ENCODE measurements at regions not wholly inside any gene's neighbourhood (a gene's known extent, or its start where the extent isn't known, plus 50 kb on each side); places are given as distances from the start of the nearest gene placed in this dataset.

- Histone ChIP-seq H3K27ac (replicated peaks; ENCODE audit: low read length) (no peak overlapping the region), H3K36me3 (replicated peaks in 1 of 2; ENCODE audit: control insufficient read depth in 2 of 2, insufficient read depth in 2 of 2, low read length in 2 of 2) (no peaks in the 10 kb centered on the region), H2AK5ac (ENCODE audit: low read depth, low read length) (no peak overlapping the region), H2BK12ac (ENCODE audit: low read length) (no peak overlapping the region), H3K4me2 (ENCODE audit: insufficient read depth, low read length, poor library complexity, severe bottlenecking) (no peak overlapping the region), H3K23ac (ENCODE audit: low read depth, low read length, poor library complexity) (no peak overlapping the region), H3K27me3 (ENCODE audit: control insufficient read depth in 3 of 3, insufficient read depth in 3 of 3, low read depth in 1 of 3, low read length in 3 of 3) (no peaks in the 10 kb centered on the region), H3K9me3 (replicated peaks in 1 of 2; ENCODE audit: control insufficient read depth in 2 of 2, insufficient read depth in 1 of 2, low read depth in 1 of 2, low read length in 2 of 2) (peaks cover 0 to 5% of the 10 kb centered on the region in 2 donors), H3K14ac (ENCODE audit: low read length) (no peak overlapping the region), H3K4me3 (ENCODE audit: low read length in 2 of 2) (no peak overlapping the region), H2BK5ac (ENCODE audit: low read length) (no peak overlapping the region), H3K79me1 (ENCODE audit: low read depth, low read length) (no peaks in the 10 kb centered on the region), H3K4me1 (ENCODE audit: control insufficient read depth in 2 of 2, insufficient read depth in 1 of 2, low read depth in 1 of 2, low read length in 2 of 2) (peaks cover 5 to 8% of the 10 kb centered on the region in 2 donors), H2BK120ac (ENCODE audit: low read depth, low read length) (no peak overlapping the region), H4K8ac (ENCODE audit: low read depth, low read length) (no peak overlapping the region), H3K4ac (ENCODE audit: low read length) (no peak overlapping the region), H2BK15ac (ENCODE audit: low read length) (no peak overlapping the region), H3K18ac (ENCODE audit: low read length) (no peak overlapping the region), H2AFZ (ENCODE audit: low read length) (no peak overlapping the region), H4K91ac (ENCODE audit: low read depth, low read length, poor library complexity) (no peak overlapping the region), H3K9ac (ENCODE audit: low read depth, low read length, poor library complexity) (no peak overlapping the region)
- no peak for DNase-seq (ENCODE audit: low spot score)
- no CpG with 5 or more reads among the region's 1 CpG for WGBS, 2 donors (ENCODE audit: extremely low coverage in 2 of 2, insufficient read length in 2 of 2, insufficient replicate concordance in 1 of 2)
These were observed 61.2 kb upstream of the TRIM24 start for GRCh38 chr7:138398857-138399256.

- Histone ChIP-seq H4K91ac (ENCODE audit: low read depth, low read length, poor library complexity) (peak overlapping the region; percentile 34), H3K4ac (ENCODE audit: low read length) (no peak overlapping the region), H3K18ac (ENCODE audit: low read length) (no peak overlapping the region), H3K4me3 (ENCODE audit: low read length in 2 of 2) (no peak overlapping the region), H3K27ac (replicated peaks; ENCODE audit: low read length) (no peak overlapping the region), H3K4me2 (ENCODE audit: insufficient read depth, low read length, poor library complexity, severe bottlenecking) (no peak overlapping the region), H3K9me3 (replicated peaks in 1 of 2; ENCODE audit: control insufficient read depth in 2 of 2, insufficient read depth in 1 of 2, low read depth in 1 of 2, low read length in 2 of 2) (peaks cover 0 to 5% of the 10 kb centered on the region in 2 donors), H3K14ac (ENCODE audit: low read length) (no peak overlapping the region), H3K9ac (ENCODE audit: low read depth, low read length, poor library complexity) (no peak overlapping the region), H3K4me1 (ENCODE audit: control insufficient read depth in 2 of 2, insufficient read depth in 1 of 2, low read depth in 1 of 2, low read length in 2 of 2) (peaks cover 5 to 8% of the 10 kb centered on the region in 2 donors), H2AFZ (ENCODE audit: low read length) (peak overlapping the region; percentile 19), H3K23ac (ENCODE audit: low read depth, low read length, poor library complexity) (no peak overlapping the region), H4K8ac (ENCODE audit: low read depth, low read length) (no peak overlapping the region), H3K36me3 (replicated peaks in 1 of 2; ENCODE audit: control insufficient read depth in 2 of 2, insufficient read depth in 2 of 2, low read length in 2 of 2) (no peaks in the 10 kb centered on the region), H2BK12ac (ENCODE audit: low read length) (no peak overlapping the region), H2BK15ac (ENCODE audit: low read length) (no peak overlapping the region), H2AK5ac (ENCODE audit: low read depth, low read length) (no peak overlapping the region), H2BK5ac (ENCODE audit: low read length) (no peak overlapping the region), H3K27me3 (ENCODE audit: control insufficient read depth in 3 of 3, insufficient read depth in 3 of 3, low read depth in 1 of 3, low read length in 3 of 3) (no peaks in the 10 kb centered on the region), H3K79me1 (ENCODE audit: low read depth, low read length) (no peaks in the 10 kb centered on the region), H2BK120ac (ENCODE audit: low read depth, low read length) (no peak overlapping the region)
- no CpG with 5 or more reads among the region's 6 CpGs for WGBS, 2 donors (ENCODE audit: extremely low coverage in 2 of 2, insufficient read length in 2 of 2, insufficient replicate concordance in 1 of 2)
- no peak for DNase-seq (ENCODE audit: low spot score)
These were observed 59.6 kb upstream of the TRIM24 start for GRCh38 chr7:138400400-138400886.

GRCh38 chr7:138402749-138403148, 57.3 kb upstream of the TRIM24 start:
- H3K79me1 ChIP-seq (ENCODE audit: low read depth, low read length): no peaks in the 10 kb centered on the region
- no peak overlapping the region for H3K4ac ChIP-seq (ENCODE audit: low read length)
- no peak overlapping the region for H4K91ac ChIP-seq (ENCODE audit: low read depth, low read length, poor library complexity)
- H3K9ac ChIP-seq (ENCODE audit: low read depth, low read length, poor library complexity): no peak overlapping the region
- no peak for DNase-seq (ENCODE audit: low spot score)
- no peak overlapping the region for H3K4me3 ChIP-seq (ENCODE audit: low read length in 2 of 2)
- no peak overlapping the region for H2AK5ac ChIP-seq (ENCODE audit: low read depth, low read length)
- H3K9me3 ChIP-seq (replicated peaks in 1 of 2; ENCODE audit: control insufficient read depth in 2 of 2, insufficient read depth in 1 of 2, low read depth in 1 of 2, low read length in 2 of 2): peaks cover 0 to 5% of the 10 kb centered on the region in 2 donors
- H3K27me3 ChIP-seq (ENCODE audit: control insufficient read depth in 3 of 3, insufficient read depth in 3 of 3, low read depth in 1 of 3, low read length in 3 of 3): no peaks in the 10 kb centered on the region
- H2BK5ac ChIP-seq (ENCODE audit: low read length): no peak overlapping the region
- no peak overlapping the region for H2BK12ac ChIP-seq (ENCODE audit: low read length)
- H3K36me3 ChIP-seq (replicated peaks in 1 of 2; ENCODE audit: control insufficient read depth in 2 of 2, insufficient read depth in 2 of 2, low read length in 2 of 2): no peaks in the 10 kb centered on the region
- no peak overlapping the region for H3K18ac ChIP-seq (ENCODE audit: low read length)
- no peak overlapping the region for H2BK15ac ChIP-seq (ENCODE audit: low read length)
- no peak overlapping the region for H3K14ac ChIP-seq (ENCODE audit: low read length)
- H3K27ac ChIP-seq (replicated peaks; ENCODE audit: low read length): no peak overlapping the region
- no CpG with 5 or more reads among the region's 1 CpG for WGBS, 2 donors (ENCODE audit: extremely low coverage in 2 of 2, insufficient read length in 2 of 2, insufficient replicate concordance in 1 of 2)
- H3K4me2 ChIP-seq (ENCODE audit: insufficient read depth, low read length, poor library complexity, severe bottlenecking): no peak overlapping the region
- peaks cover 0 to 2% of the 10 kb centered on the region in 2 donors for H3K4me1 ChIP-seq (ENCODE audit: control insufficient read depth in 2 of 2, insufficient read depth in 1 of 2, low read depth in 1 of 2, low read length in 2 of 2)
- no peak overlapping the region for H4K8ac ChIP-seq (ENCODE audit: low read depth, low read length)
- H2AFZ ChIP-seq (ENCODE audit: low read length): no peak overlapping the region
- H2BK120ac ChIP-seq (ENCODE audit: low read depth, low read length): no peak overlapping the region
- no peak overlapping the region for H3K23ac ChIP-seq (ENCODE audit: low read depth, low read length, poor library complexity)

- Histone ChIP-seq H3K4ac (ENCODE audit: low read length) (no peak overlapping the region), H3K4me3 (ENCODE audit: low read length in 2 of 2) (no peak overlapping the region), H3K36me3 (replicated peaks in 1 of 2; ENCODE audit: control insufficient read depth in 2 of 2, insufficient read depth in 2 of 2, low read length in 2 of 2) (no peaks in the 10 kb centered on the region), H3K27ac (replicated peaks; ENCODE audit: low read length) (no peak overlapping the region), H4K91ac (ENCODE audit: low read depth, low read length, poor library complexity) (no peak overlapping the region), H2BK5ac (ENCODE audit: low read length) (no peak overlapping the region), H4K8ac (ENCODE audit: low read depth, low read length) (no peak overlapping the region), H3K79me1 (ENCODE audit: low read depth, low read length) (no peaks in the 10 kb centered on the region), H3K27me3 (ENCODE audit: control insufficient read depth in 3 of 3, insufficient read depth in 3 of 3, low read depth in 1 of 3, low read length in 3 of 3) (no peaks in the 10 kb centered on the region), H2BK12ac (ENCODE audit: low read length) (no peak overlapping the region), H3K4me2 (ENCODE audit: insufficient read depth, low read length, poor library complexity, severe bottlenecking) (no peak overlapping the region), H3K14ac (ENCODE audit: low read length) (no peak overlapping the region), H3K23ac (ENCODE audit: low read depth, low read length, poor library complexity) (no peak overlapping the region), H3K9ac (ENCODE audit: low read depth, low read length, poor library complexity) (no peak overlapping the region), H3K4me1 (ENCODE audit: control insufficient read depth in 2 of 2, insufficient read depth in 1 of 2, low read depth in 1 of 2, low read length in 2 of 2) (no peaks in the 10 kb centered on the region), H2AK5ac (ENCODE audit: low read depth, low read length) (no peak overlapping the region), H3K9me3 (replicated peaks in 1 of 2; ENCODE audit: control insufficient read depth in 2 of 2, insufficient read depth in 1 of 2, low read depth in 1 of 2, low read length in 2 of 2) (no peaks in the 10 kb centered on the region), H2BK120ac (ENCODE audit: low read depth, low read length) (no peak overlapping the region), H3K18ac (ENCODE audit: low read length) (no peak overlapping the region), H2AFZ (ENCODE audit: low read length) (peak overlapping the region; percentile 6), H2BK15ac (ENCODE audit: low read length) (no peak overlapping the region)
- no CpG with 5 or more reads among the region's 1 CpG for WGBS, 2 donors (ENCODE audit: extremely low coverage in 2 of 2, insufficient read length in 2 of 2, insufficient replicate concordance in 1 of 2)
- no peak for DNase-seq (ENCODE audit: low spot score)
These were observed 54.6 kb upstream of the TRIM24 start for GRCh38 chr7:138405496-138405895.

Data from neuronal stem cell (in vitro differentiated cells).